Body of pancreas (tissue), 4 donors: ENCODE measurements at regions not wholly inside any gene's neighbourhood (a gene's known extent, or its start where the extent isn't known, plus 50 kb on each side); places are given as distances from the start of the nearest gene placed in this dataset.
A peak's percentile ranks its signal among the peaks of the same experiment; 100 is the strongest.

Source experiments
- ATAC-seq: fragments of 150-250 bp; one replicate; pipeline ENCODE4 v1.9.1; 2016
- DNase-seq, 4 donors: peaks; one replicate each; pipeline ENCODE4 v3.0.0-alpha.2; 2019
- H3K27ac ChIP-seq, 4 donors: fragments of 200-600 bp; sonication (generic); 1 replicate in 3 of 4; 2 replicates in 1 of 4; pipeline versions ENCODE4 v1.5.1 to v1.6.1; 2016 to 2019; ENCODE audit warnings: mild to moderate bottlenecking in 1 of 4, mixed read lengths in 1 of 4, moderate library complexity in 1 of 4
- H3K27me3 ChIP-seq, 2 donors: fragments of 200-600 bp; sonication (generic); one replicate each; pipeline ENCODE4 v1.6.0; 2016; ENCODE audit warnings: mild to moderate bottlenecking in 1 of 2
- H3K36me3 ChIP-seq, 2 donors: fragments of 200-600 bp; sonication (generic); replicated peaks in 1 of 2; 2 replicates each; pipeline ENCODE4 v1.5.1; 2016; ENCODE audit warnings: low read depth in 2 of 2; ENCODE audit not compliant: insufficient read depth in 1 of 2
- H3K4me1 ChIP-seq: fragments of 200-600 bp; sonication (generic); one replicate; pipeline ENCODE4 v1.6.0; 2016
- H3K4me3 ChIP-seq, 2 donors: fragments of 200-600 bp; sonication (generic); 1 replicate in 1 of 2; 2 replicates in 1 of 2; pipeline ENCODE4 v1.5.1; 2016 to 2019
- H3K9me3 ChIP-seq, 3 donors: fragments of 200-600 bp; sonication (generic); 1 replicate in 2 of 3; 2 replicates in 1 of 3; pipeline ENCODE4 v1.5.1; 2016
- CTCF ChIP-seq, 7 experiments: fragments of 450-650 bp in 4 of 7; fragments of 200-600 bp in 3 of 7; sonication (generic) in 3 of 7; IDR thresholded peaks; one replicate each; pipeline ENCODE4 v1.5.1; 2016 to 2019; ENCODE audit warnings: antibody characterized with exemption in 7 of 7
- POLR2A ChIP-seq, 3 donors: fragments of 450-650 bp; IDR thresholded peaks; one replicate each; pipeline ENCODE4 v1.6.1; 2016; ENCODE audit warnings: antibody characterized with exemption in 3 of 3, mild to moderate bottlenecking in 2 of 3
- whole genome bisulfite sequencing, 2 donors: methylation state at CpG; one replicate each; pipeline ENCODE4 v1.1.5; 2017; 5-methylcytosine and 5-hydroxymethylcytosine counted together
- intact Hi-C: fragments of 100-400 bp; cut with DNase I; formaldehyde crosslinking; loops from one replicate; pipeline ENCODE4 v1.15.1; 2023

- Histone ChIP-seq H3K4me1 (no peaks in the 10 kb centered on the region), H3K27me3 (no peaks in the 10 kb centered on the region), H3K9me3 (no peaks in the 10 kb centered on the region), H3K27ac (no peak overlapping the region), H3K4me3 (no peak overlapping the region), H3K36me3 (no peaks in the 10 kb centered on the region)
- TF ChIP-seq CTCF (IDR thresholded peaks at IDR 0.05) (no peak), POLR2A (IDR thresholded peaks at IDR 0.05) (no peak)
- ATAC-seq, result no peak
- intact Hi-C loops, result no loop called here
- WGBS, 2 donors, result 66 to 79% methylated on average over 7 of the region's 7 CpGs
- no peak for DNase-seq
Measured at GRCh38 chr7:47648275-47648925, 66.5 kb upstream of the TNS3 start.

GRCh38 chr7:47647918-47648250 lies 66.0 kb upstream of the TNS3 start:
- WGBS, 2 donors, result 91 to 98% methylated on average over 2 of the region's 2 CpGs
- ATAC-seq, result no peak

GRCh38 chr7:47647181-47647917 lies 65.4 kb upstream of the TNS3 start:
- H3K9me3 ChIP-seq, result no peaks in the 10 kb centered on the region
- peak in 1 of 4 donors; percentile 16 for DNase-seq
- no peak for ATAC-seq
- TF ChIP-seq CTCF (IDR thresholded peaks at IDR 0.05) (no peak), POLR2A (IDR thresholded peaks at IDR 0.05) (no peak)
- 72% methylated on average over 9 of the region's 9 CpGs for WGBS, 2 donors
- no peak overlapping the region for H3K27ac ChIP-seq
- no peak overlapping the region for H3K4me3 ChIP-seq
- intact Hi-C loops, result no loop called here
- no peaks in the 10 kb centered on the region for H3K36me3 ChIP-seq
- no peaks in the 10 kb centered on the region for H3K4me1 ChIP-seq
- H3K27me3 ChIP-seq, result no peaks in the 10 kb centered on the region

More at GRCh38 chr7:47647918-47648250, 66.0 kb upstream of the TNS3 start:
- Histone ChIP-seq H3K36me3 (no peaks in the 10 kb centered on the region), H3K4me1 (no peaks in the 10 kb centered on the region), H3K27me3 (no peaks in the 10 kb centered on the region), H3K9me3 (no peaks in the 10 kb centered on the region), H3K4me3 (no peak overlapping the region), H3K27ac (no peak overlapping the region)
- intact Hi-C loops, result no loop called here
- TF ChIP-seq CTCF (IDR thresholded peaks at IDR 0.05), result no peak
- no peak for TF ChIP-seq POLR2A (IDR thresholded peaks at IDR 0.05)
- DNase-seq, result no peak

GRCh38 chr7:47643716-47644400 lies 61.9 kb upstream of the TNS3 start:
- Histone ChIP-seq H3K27me3 (no peaks in the 10 kb centered on the region), H3K4me3 (no peak overlapping the region), H3K27ac (no peak overlapping the region), H3K36me3 (no peaks in the 10 kb centered on the region), H3K4me1 (no peaks in the 10 kb centered on the region), H3K9me3 (no peaks in the 10 kb centered on the region)
- TF ChIP-seq CTCF (IDR thresholded peaks at IDR 0.05), result no peak
- TF ChIP-seq POLR2A (IDR thresholded peaks at IDR 0.05), result no peak
- 75 to 88% methylated on average over 4 of the region's 4 CpGs for WGBS, 2 donors
- intact Hi-C loops, result no loop called here
- ATAC-seq, result no peak
- no peak for DNase-seq
